IPS-18a (cell line): ENCODE measurements at regions not wholly inside any gene's neighbourhood (a gene's known extent, or its start where the extent isn't known, plus 50 kb on each side); places are given as distances from the start of the nearest gene placed in this dataset.

Source experiments
- H3K27ac ChIP-seq: one replicate; pipeline ENCODE4 v1.5.1; 2013; ENCODE audit warnings: low read length
- H3K27me3 ChIP-seq: one replicate; pipeline ENCODE4 v1.6.1; 2013; ENCODE audit warnings: mild to moderate bottlenecking, low read length; ENCODE audit not compliant: control insufficient read depth, insufficient read depth
- H3K36me3 ChIP-seq: one replicate; pipeline ENCODE4 v1.6.1; 2013; ENCODE audit warnings: low read depth, low read length; ENCODE audit not compliant: control insufficient read depth
- H3K4me1 ChIP-seq: one replicate; pipeline ENCODE4 v1.6.1; 2013; ENCODE audit warnings: low read depth, low read length; ENCODE audit not compliant: control insufficient read depth
- H3K4me3 ChIP-seq: one replicate; pipeline ENCODE4 v1.5.1; 2013; ENCODE audit warnings: low read length
- H3K9ac ChIP-seq: one replicate; pipeline ENCODE4 v1.6.1; 2013; ENCODE audit warnings: mild to moderate bottlenecking, low read length, moderate library complexity
- H3K9me3 ChIP-seq: one replicate; pipeline ENCODE4 v1.6.1; 2013; ENCODE audit warnings: low read depth, low read length; ENCODE audit not compliant: control insufficient read depth

DNA sequence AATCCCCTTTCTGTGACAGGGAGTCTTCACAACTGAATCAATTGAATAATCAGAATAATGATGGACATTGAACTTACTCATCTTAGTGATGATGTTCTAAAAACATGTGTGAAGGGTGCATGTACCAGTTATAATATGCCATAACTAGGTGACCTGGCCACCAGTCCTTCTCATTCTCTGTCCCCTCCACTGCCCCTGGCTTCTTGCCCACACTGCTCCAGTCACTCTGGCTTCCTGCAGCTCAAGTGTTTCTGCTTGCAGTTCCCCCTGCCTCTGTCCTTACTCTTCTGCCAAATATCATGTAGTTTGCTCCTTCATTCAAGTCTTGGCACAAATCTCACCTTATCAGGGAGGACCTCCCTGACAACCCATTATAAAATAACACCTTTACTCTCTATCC lies 168.1 kb upstream of the SLC7A11 start:
- no peak overlapping the region for H3K9ac ChIP-seq
- no peak overlapping the region for H3K4me3 ChIP-seq
- no peak overlapping the region for H3K27ac ChIP-seq
- no peaks in the 10 kb centered on the region for H3K9me3 ChIP-seq
- no peaks in the 10 kb centered on the region for H3K36me3 ChIP-seq
- peaks cover 8% of the 10 kb centered on the region for H3K4me1 ChIP-seq
- H3K27me3 ChIP-seq = no peaks in the 10 kb centered on the region

DNA sequence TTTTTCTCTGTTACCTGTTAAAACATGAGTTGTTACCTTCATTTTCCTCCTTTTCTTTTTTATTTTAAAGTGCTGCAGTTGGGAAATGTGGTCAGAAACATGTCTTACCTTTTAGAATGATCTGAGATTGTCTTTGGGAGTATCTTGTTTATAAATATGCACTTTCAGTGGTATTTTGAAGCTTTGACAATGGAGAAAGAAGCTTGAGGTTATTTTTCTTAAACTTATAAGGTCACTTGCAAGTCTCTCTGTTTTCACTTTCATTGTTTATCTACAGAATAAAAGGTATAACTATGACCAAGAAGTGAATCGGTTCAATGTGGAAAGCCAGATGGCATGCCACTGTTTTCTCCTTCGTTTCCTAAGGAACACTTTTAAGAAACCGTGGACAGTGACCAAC lies 167.5 kb upstream of the SLC7A11 start:
- no peaks in the 10 kb centered on the region for H3K36me3 ChIP-seq
- H3K27ac ChIP-seq = no peak overlapping the region
- peaks cover 8% of the 10 kb centered on the region for H3K4me1 ChIP-seq
- H3K9me3 ChIP-seq = no peaks in the 10 kb centered on the region
- H3K27me3 ChIP-seq = no peaks in the 10 kb centered on the region
- no peak overlapping the region for H3K4me3 ChIP-seq
- no peak overlapping the region for H3K9ac ChIP-seq

DNA sequence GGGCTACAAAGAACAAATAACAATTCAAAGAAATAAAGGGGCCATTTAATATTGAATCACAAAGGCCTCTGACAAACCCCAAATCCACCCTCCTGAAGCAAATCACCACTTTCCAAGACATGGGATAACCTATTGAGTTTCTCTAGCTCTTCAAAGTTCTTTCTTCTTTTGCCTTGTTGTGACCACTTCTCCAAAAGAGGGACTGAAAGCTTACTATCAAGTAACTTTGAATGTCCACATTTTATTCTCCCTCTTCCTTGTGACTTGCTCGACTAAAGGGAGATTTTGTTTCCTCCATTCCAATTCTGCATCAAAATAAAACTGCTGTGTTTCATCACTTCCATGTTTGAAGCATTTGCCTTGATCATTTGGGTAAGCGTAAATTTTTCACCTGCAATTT lies 166.6 kb upstream of the SLC7A11 start:
- Histone ChIP-seq H3K9ac (no peak overlapping the region), H3K27me3 (no peaks in the 10 kb centered on the region), H3K4me3 (no peak overlapping the region), H3K4me1 (peaks cover 8% of the 10 kb centered on the region), H3K9me3 (no peaks in the 10 kb centered on the region), H3K36me3 (no peaks in the 10 kb centered on the region), H3K27ac (no peak overlapping the region)

DNA sequence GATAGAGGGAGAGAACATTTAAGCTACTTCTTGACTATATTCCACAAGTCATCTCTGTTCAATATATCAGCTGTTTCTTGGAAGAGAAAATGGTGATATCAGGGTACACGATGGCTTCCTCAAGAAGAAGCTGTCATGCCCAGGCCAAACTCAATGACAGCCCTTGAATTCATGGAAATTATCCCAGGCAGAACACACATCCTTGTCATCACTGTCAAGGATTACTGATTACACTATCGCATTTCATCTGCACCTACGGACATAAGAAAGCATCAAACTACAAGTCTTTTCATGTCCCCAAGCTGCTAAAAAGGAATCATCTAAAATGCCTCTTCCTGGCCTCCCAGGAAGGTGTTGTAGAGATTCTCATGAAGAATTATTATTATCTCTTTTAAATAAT lies 165.2 kb upstream of the SLC7A11 start:
- Histone ChIP-seq H3K9me3 (no peaks in the 10 kb centered on the region), H3K9ac (no peak overlapping the region), H3K27me3 (no peaks in the 10 kb centered on the region), H3K36me3 (no peaks in the 10 kb centered on the region), H3K4me3 (no peak overlapping the region), H3K4me1 (peaks cover 8% of the 10 kb centered on the region), H3K27ac (no peak overlapping the region)

DNA sequence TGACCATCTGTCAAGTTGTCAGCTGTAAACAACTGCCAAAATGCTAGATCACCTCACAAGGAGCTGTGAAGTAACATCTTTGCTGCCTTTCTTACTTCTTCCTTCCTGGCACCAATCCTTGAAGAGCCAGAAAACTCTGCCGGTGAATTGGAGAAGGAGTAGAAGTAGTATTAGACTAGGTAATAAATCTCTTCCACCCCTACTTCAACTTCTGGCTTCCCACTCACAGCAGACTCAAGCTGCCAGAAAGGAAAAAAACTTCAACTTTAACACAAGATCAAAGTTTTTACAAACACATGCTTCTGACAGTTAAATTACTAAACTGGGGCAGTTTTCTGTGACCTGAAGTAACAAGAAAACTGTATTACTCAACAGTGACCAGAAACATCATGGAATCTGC lies 164.7 kb upstream of the SLC7A11 start:
- Histone ChIP-seq H3K36me3 (no peaks in the 10 kb centered on the region), H3K9ac (no peak overlapping the region), H3K27ac (no peak overlapping the region), H3K9me3 (no peaks in the 10 kb centered on the region), H3K4me1 (peaks cover 8% of the 10 kb centered on the region), H3K4me3 (no peak overlapping the region), H3K27me3 (no peaks in the 10 kb centered on the region)

DNA sequence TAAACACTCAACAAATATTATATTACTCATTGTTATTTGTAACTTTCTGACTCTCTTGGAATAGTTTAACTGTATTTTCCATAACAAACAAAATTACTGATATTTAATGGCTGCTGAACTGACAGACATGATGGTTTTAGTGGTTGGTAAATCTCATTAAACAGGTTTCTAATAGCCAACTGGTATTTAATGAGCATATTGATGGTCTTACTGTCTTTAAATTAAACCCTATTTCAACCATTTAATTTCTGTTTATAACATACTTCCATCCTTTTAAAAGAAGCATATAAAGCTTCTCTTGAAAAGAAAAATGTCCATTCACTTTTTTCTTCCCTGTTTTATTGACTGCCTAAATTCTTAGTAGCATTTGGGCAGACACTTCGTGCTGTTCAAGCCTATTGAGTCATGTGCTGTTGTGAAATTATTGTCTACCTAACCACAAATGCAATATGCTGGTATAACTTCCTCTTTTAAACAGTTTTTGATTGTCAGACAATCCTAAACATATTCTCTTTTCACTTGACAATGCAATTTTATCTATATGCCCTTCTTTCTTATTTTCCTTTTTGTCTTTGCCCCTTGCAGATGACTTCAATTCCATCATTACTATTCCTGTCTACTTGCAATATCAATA lies 163.9 kb upstream of the SLC7A11 start:
- H3K9ac ChIP-seq = no peak overlapping the region
- no peaks in the 10 kb centered on the region for H3K9me3 ChIP-seq
- H3K36me3 ChIP-seq = no peaks in the 10 kb centered on the region
- H3K4me3 ChIP-seq = no peak overlapping the region
- no peak overlapping the region for H3K27ac ChIP-seq
- H3K4me1 ChIP-seq = peaks cover 8% of the 10 kb centered on the region
- no peaks in the 10 kb centered on the region for H3K27me3 ChIP-seq

DNA sequence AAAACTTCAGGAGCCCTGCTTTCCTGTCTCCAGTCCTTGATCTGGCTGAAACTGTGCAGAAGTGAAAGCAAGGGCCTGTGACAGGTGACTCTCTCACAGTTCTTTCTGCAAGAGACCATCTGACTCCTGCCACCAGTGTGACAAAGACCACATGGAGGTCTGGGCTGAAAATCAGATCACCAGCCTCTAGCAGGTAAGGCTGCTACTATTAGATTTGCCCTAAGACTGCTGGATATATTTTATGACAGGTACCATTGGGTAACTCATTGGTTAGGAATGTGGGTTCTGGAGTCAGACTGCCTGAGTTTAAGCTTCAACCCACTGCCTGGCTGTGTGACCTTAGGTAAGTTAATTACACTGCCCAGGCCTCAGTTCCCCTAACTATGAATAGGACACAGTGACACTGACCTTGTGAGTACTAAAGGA lies 163.3 kb upstream of the SLC7A11 start:
- H3K9ac ChIP-seq = no peak overlapping the region
- H3K9me3 ChIP-seq = no peaks in the 10 kb centered on the region
- peaks cover 1% of the 10 kb centered on the region for H3K27me3 ChIP-seq
- H3K4me3 ChIP-seq = no peak overlapping the region
- no peaks in the 10 kb centered on the region for H3K36me3 ChIP-seq
- no peak overlapping the region for H3K27ac ChIP-seq
- H3K4me1 ChIP-seq = peaks cover 8% of the 10 kb centered on the region

DNA sequence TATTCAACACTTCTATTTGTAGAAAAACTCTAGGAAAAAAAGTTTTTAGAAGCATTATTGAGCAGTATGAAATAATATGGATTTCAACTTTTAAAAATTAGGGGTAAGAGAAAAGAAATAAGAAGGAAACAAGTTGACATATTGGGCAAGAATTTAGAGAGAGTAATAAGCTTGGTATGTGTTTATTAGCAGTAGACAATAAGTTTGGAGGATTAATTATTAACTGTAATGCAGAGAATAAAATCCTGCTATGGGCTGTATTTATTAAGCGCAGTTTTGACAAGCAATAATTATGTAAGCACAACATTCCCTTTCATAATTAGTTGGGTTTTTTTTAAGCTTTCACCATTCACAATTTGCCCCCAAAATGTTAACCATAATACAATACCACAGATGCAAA lies 162.7 kb upstream of the SLC7A11 start:
- Histone ChIP-seq H3K9me3 (no peaks in the 10 kb centered on the region), H3K4me3 (no peak overlapping the region), H3K27ac (no peak overlapping the region), H3K27me3 (peaks cover 8% of the 10 kb centered on the region), H3K9ac (no peak overlapping the region), H3K4me1 (peaks cover 8% of the 10 kb centered on the region), H3K36me3 (no peaks in the 10 kb centered on the region)

DNA sequence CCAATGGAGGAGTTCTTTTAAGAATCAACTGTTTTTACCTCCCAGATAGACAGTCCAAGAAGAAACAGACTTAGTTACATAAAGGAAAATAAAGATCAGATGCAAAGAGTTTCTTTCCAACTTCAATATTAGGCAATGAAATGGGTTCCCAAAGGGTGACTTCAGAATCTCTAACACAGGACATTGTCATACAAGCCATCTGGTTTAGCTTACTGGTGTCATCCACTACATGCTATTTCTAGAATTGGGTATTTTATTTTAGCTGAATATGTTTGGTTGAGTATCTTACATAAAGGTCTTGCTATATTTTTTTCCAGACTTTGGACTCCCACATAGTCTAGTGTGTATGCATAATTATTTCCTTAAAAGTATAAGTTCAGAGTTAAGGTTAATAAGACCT lies 162.1 kb upstream of the SLC7A11 start:
- Histone ChIP-seq H3K4me1 (peaks cover 10% of the 10 kb centered on the region), H3K9ac (no peak overlapping the region), H3K27ac (no peak overlapping the region)

DNA sequence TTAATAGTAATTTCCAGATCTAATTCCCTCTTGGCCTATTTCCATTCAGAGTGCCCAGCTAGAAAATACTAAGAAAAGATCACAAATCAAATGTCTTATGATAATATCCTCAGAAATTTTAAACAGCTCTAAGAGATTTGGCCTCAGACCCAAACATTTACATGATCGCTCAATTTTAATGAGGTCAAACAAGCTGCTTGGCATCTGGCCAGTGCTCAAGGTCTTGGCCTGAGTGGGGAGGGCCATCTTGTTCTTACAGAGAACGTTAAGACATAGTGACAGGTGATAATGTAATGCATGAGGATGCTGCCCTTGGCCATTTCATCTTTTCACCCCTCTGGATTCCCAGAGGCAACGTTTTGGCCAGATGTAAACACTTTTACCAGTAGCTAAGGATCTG lies 159.2 kb upstream of the SLC7A11 start:
- H3K36me3 ChIP-seq = no peaks in the 10 kb centered on the region
- H3K27ac ChIP-seq = no peak overlapping the region
- no peak overlapping the region for H3K4me3 ChIP-seq
- H3K27me3 ChIP-seq = peaks cover 16% of the 10 kb centered on the region
- peaks cover 16% of the 10 kb centered on the region for H3K4me1 ChIP-seq
- no peak overlapping the region for H3K9ac ChIP-seq
- no peaks in the 10 kb centered on the region for H3K9me3 ChIP-seq

More for the DNA sequence above, 162.1 kb upstream of the SLC7A11 start:
- Histone ChIP-seq H3K27me3 (peaks cover 13% of the 10 kb centered on the region), H3K36me3 (no peaks in the 10 kb centered on the region), H3K9me3 (no peaks in the 10 kb centered on the region), H3K4me3 (no peak overlapping the region)

DNA sequence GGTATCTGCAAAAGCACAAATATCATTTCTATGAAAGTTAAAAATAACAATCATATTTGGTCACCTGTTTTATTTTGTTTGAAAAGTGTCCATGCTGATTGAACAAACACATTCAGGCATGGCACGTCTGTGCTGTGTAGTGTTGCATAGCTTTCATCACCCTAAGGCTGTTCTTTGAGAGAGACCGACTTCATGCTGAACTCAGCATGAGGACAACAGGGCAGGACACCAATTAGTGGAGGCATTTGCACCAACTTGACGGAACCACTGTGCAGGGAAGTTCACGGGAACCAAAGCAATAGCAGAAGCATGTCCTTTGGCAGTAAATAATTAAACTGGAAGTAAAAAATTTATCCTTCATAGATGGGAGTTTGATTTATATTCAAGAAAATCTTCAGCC lies 158.4 kb upstream of the SLC7A11 start:
- H3K27ac ChIP-seq = no peak overlapping the region
- H3K9me3 ChIP-seq = no peaks in the 10 kb centered on the region

DNA sequence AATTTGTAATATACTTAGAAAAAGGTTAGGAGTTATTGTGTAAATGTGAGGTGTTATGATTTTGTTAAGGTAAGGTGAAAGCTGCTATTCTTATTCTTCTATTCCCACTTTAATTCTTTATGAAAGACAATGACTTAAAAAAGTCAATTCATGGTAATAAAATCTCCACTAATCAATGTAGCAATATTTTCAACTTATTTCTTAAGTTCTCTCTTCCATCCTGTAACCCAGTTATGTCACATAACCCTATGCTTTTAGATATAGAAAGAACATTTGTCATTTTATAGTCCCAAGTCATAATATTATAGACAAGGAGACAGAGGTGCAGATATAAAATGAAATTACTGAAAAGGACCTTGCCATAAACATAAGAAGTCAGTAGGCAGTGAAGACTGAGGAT lies 157.9 kb upstream of the SLC7A11 start:
- H3K9ac ChIP-seq = no peak overlapping the region
- H3K4me1 ChIP-seq = peaks cover 16% of the 10 kb centered on the region
- H3K9me3 ChIP-seq = no peaks in the 10 kb centered on the region
- H3K4me3 ChIP-seq = no peak overlapping the region
- H3K27me3 ChIP-seq = peaks cover 16% of the 10 kb centered on the region
- H3K36me3 ChIP-seq = no peaks in the 10 kb centered on the region
- H3K27ac ChIP-seq = no peak overlapping the region

More for the DNA sequence above, 158.4 kb upstream of the SLC7A11 start:
- H3K27me3 ChIP-seq = peaks cover 16% of the 10 kb centered on the region
- H3K4me3 ChIP-seq = no peak overlapping the region
- peaks cover 16% of the 10 kb centered on the region for H3K4me1 ChIP-seq
- H3K9ac ChIP-seq = no peak overlapping the region
- H3K36me3 ChIP-seq = no peaks in the 10 kb centered on the region
